Loucy (cell line): ENCODE measurements at regions not wholly inside any gene's neighbourhood (a gene's known extent, or its start where the extent isn't known, plus 50 kb on each side); places are given as distances from the start of the nearest gene placed in this dataset.

Source experiments
- H2AFZ ChIP-seq: fragments of 200-600 bp; sonication (generic); 2 replicates; pipeline ENCODE4 v1.6.0; 2016; ENCODE audit warnings: antibody characterized with exemption, mild to moderate bottlenecking, low read length, moderate library complexity
- H3F3A ChIP-seq: fragments of 200-600 bp; 2 replicates; pipeline ENCODE4 v1.6.0; 2016; ENCODE audit warnings: antibody characterized with exemption, low read depth, mild to moderate bottlenecking
- H3K27me3 ChIP-seq: fragments of 200-600 bp; sonication (generic); 2 replicates; pipeline ENCODE4 v1.6.1; 2014; ENCODE audit warnings: low read length, mild to moderate bottlenecking; ENCODE audit not compliant: insufficient read depth, poor library complexity, severe bottlenecking
- H3K36me3 ChIP-seq: fragments of 200-600 bp; sonication (generic); 2 replicates; pipeline ENCODE4 v1.6.1; 2016; ENCODE audit warnings: low read length; ENCODE audit not compliant: insufficient read depth
- H3K4me1 ChIP-seq: fragments of 200-600 bp; sonication (generic); 2 replicates; pipeline ENCODE4 v1.5.1; 2014; ENCODE audit warnings: low read length, mild to moderate bottlenecking; ENCODE audit not compliant: insufficient read depth, poor library complexity, severe bottlenecking
- H3K4me2 ChIP-seq: fragments of 200-600 bp; sonication (generic); 2 replicates; pipeline ENCODE4 v1.6.0; 2014; ENCODE audit warnings: antibody characterized with exemption, low read length, low read depth, mild to moderate bottlenecking; ENCODE audit not compliant: poor library complexity, severe bottlenecking
- H3K4me3 ChIP-seq: fragments of 200-600 bp; sonication (generic); 2 replicates; pipeline ENCODE4 v1.5.1; 2014; ENCODE audit warnings: low read length, mild to moderate bottlenecking, mixed read lengths; ENCODE audit not compliant: poor library complexity, severe bottlenecking
- H3K79me2 ChIP-seq: fragments of 200-600 bp; sonication (generic); 2 replicates; pipeline ENCODE4 v1.6.1; 2014; ENCODE audit warnings: low read length; ENCODE audit not compliant: insufficient read depth
- H3K9ac ChIP-seq: fragments of 200-600 bp; sonication (generic); 2 replicates; pipeline ENCODE4 v1.6.0; 2014; ENCODE audit warnings: mild to moderate bottlenecking, low read depth, low read length, moderate library complexity; ENCODE audit not compliant: poor library complexity, severe bottlenecking
- H3K9me2 ChIP-seq: fragments of 200-600 bp; sonication (generic); replicated peaks from 2 replicates; pipeline ENCODE4 v1.6.1; 2016; ENCODE audit warnings: low read depth, low read length, mixed read lengths
- H3K9me3 ChIP-seq: fragments of 200-600 bp; sonication (generic); 2 replicates; pipeline ENCODE4 v1.6.1; 2014; ENCODE audit warnings: mild to moderate bottlenecking, antibody characterized with exemption, low read length, low read depth; ENCODE audit not compliant: insufficient read depth
- H4K20me1 ChIP-seq: fragments of 200-600 bp; sonication (generic); 2 replicates; pipeline ENCODE4 v1.6.0; 2014; ENCODE audit warnings: antibody characterized with exemption, low read length, mild to moderate bottlenecking; ENCODE audit not compliant: insufficient read depth, poor library complexity, severe bottlenecking
- EZH2phosphoT487 ChIP-seq: fragments of 200-600 bp; IDR thresholded peaks from 2 replicates; pipeline ENCODE4 v1.6.1; 2018; ENCODE audit warnings: antibody characterized with exemption, mild to moderate bottlenecking, moderate library complexity, borderline replicate concordance
- TF ChIP-seq, protein P1 (sequence below): fragments of 200-600 bp; sonication (generic); conservative IDR thresholded peaks from 2 replicates; pipeline ENCODE4 v1.5.1; 2014; ENCODE audit warnings: mild to moderate bottlenecking, antibody characterized with exemption, low read length

DNA sequence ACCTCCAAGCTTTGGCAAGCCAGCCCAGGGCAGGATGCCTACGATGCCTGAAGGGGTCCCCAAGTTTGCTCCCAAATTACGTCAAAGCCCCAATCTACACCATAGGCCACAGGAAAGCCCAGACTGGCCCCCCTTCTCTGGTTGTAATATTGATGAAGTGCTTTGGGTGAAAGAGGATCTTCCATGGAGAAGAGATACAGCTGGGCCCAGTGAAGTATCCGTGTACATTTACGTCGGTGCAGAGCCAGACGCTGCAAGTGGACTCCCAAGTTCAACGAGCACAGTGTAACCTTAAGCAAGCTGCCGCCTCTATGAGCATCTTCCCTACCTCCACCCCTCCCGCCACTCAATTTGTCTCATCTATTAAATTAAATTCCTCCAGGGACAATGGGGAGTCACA lies 100.1 kb upstream of the TPM1 start:
- no peaks in the 10 kb centered on the region for H3F3A ChIP-seq
- H3K27me3 ChIP-seq = no peaks in the 10 kb centered on the region
- H3K9me3 ChIP-seq = no peaks in the 10 kb centered on the region
- H3K79me2 ChIP-seq = no peaks in the 10 kb centered on the region
- TF ChIP-seq, protein P1, sequence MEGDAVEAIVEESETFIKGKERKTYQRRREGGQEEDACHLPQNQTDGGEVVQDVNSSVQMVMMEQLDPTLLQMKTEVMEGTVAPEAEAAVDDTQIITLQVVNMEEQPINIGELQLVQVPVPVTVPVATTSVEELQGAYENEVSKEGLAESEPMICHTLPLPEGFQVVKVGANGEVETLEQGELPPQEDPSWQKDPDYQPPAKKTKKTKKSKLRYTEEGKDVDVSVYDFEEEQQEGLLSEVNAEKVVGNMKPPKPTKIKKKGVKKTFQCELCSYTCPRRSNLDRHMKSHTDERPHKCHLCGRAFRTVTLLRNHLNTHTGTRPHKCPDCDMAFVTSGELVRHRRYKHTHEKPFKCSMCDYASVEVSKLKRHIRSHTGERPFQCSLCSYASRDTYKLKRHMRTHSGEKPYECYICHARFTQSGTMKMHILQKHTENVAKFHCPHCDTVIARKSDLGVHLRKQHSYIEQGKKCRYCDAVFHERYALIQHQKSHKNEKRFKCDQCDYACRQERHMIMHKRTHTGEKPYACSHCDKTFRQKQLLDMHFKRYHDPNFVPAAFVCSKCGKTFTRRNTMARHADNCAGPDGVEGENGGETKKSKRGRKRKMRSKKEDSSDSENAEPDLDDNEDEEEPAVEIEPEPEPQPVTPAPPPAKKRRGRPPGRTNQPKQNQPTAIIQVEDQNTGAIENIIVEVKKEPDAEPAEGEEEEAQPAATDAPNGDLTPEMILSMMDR = no peak
- TF ChIP-seq EZH2phosphoT487 = no peak
- H3K9ac ChIP-seq = no peak overlapping the region
- H3K4me3 ChIP-seq = no peak overlapping the region
- no peaks in the 10 kb centered on the region for H3K36me3 ChIP-seq
- no peaks in the 10 kb centered on the region for H4K20me1 ChIP-seq
- H3K4me2 ChIP-seq = no peak overlapping the region
- H3K4me1 ChIP-seq = peaks cover 13% of the 10 kb centered on the region
- H2AFZ ChIP-seq = no peak overlapping the region; the same call in 1 of the 2 replicates
- no peaks in the 10 kb centered on the region for H3K9me2 ChIP-seq

DNA sequence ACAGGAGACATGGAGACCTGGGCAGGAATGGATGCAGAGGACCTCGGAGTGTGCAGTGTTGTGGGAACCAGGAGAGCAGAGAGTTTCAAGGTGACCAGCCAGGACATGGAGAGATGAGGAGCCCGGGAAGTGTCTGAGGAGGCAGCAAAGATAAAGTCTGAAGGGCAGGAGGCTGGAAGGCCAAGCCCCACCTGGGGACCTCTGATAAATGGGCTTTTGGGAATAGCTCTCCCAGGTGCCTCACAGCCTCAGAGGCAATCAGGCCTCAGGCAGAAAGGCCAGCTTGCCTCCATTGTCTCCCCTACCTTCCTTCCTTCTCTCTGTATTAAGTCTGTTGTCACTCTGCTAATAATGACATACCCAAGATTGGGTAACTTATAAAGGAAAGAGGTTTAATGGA lies 97.5 kb upstream of the TPM1 start:
- Histone ChIP-seq H3K9ac (no peak overlapping the region), H3K4me1 (peaks cover 13% of the 10 kb centered on the region), H3K36me3 (no peaks in the 10 kb centered on the region), H3K9me3 (no peaks in the 10 kb centered on the region), H3K9me2 (no peaks in the 10 kb centered on the region), H2AFZ (no peak overlapping the region), H3F3A (no peaks in the 10 kb centered on the region), H3K4me2 (no peak overlapping the region), H3K27me3 (no peaks in the 10 kb centered on the region), H3K4me3 (no peak overlapping the region), H4K20me1 (no peaks in the 10 kb centered on the region), H3K79me2 (no peaks in the 10 kb centered on the region)
- TF ChIP-seq, protein P1 = no peak
- TF ChIP-seq EZH2phosphoT487 = no peak

DNA sequence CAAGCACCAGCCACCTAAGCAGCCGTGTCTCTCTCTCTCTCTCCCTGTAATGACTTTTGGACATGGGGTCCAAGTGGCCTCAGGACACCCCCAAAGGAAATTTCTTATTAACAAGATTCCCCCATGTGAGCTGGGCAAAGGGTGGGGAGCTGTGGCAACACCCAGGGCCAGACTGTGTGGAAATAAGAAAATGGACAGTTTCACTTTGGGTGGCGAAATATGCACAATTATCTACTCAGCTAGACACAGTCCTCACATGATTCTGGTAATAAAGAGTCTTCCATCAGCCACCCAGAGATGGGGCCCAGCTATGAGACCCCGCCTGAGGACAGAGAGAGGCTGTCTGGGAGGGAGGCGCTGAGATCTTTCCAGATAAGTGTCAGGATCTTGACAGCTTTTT lies 96.8 kb upstream of the TPM1 start:
- Histone ChIP-seq H3K9me2 (no peaks in the 10 kb centered on the region), H4K20me1 (no peaks in the 10 kb centered on the region), H3K9me3 (no peaks in the 10 kb centered on the region), H3K79me2 (no peaks in the 10 kb centered on the region), H3F3A (no peaks in the 10 kb centered on the region), H3K9ac (no peak overlapping the region), H3K4me1 (peaks cover 7% of the 10 kb centered on the region), H3K36me3 (no peaks in the 10 kb centered on the region), H3K27me3 (no peaks in the 10 kb centered on the region), H3K4me2 (no peak overlapping the region), H3K4me3 (no peak overlapping the region), H2AFZ (no peak overlapping the region)
- TF ChIP-seq, protein P1 = no peak
- no peak for TF ChIP-seq EZH2phosphoT487
